H1 (cell line): ENCODE measurements at regions not wholly inside any gene's neighbourhood (a gene's known extent, or its start where the extent isn't known, plus 50 kb on each side); places are given as distances from the start of the nearest gene placed in this dataset.

ENCODE experiments used
- CTCF ChIA-PET: fragments of 300-600 bp; sonication (Branson Sonifier 250); formaldehyde crosslinking; loops from one replicate; lab custom pipeline; 2021; ENCODE audit not compliant: partially characterized antibody; lab: Charles Lee
- POLR2A ChIA-PET: fragments of 300-600 bp; sonication (Branson Sonifier 250); formaldehyde crosslinking; loops from one replicate; lab custom pipeline; 2021; ENCODE audit warnings: inconsistent platforms; ENCODE audit not compliant: partially characterized antibody; lab: Charles Lee
- DNase-seq, 2 experiments: peaks; one replicate each; pipeline versions ENCODE4 v3.0.0 to v3.0.0-alpha.2; 2010 to 2022; ENCODE audit warnings: low spot score in 2 of 2, low read depth in 1 of 2, mixed read lengths in 1 of 2
- FAIRE-seq: peaks from 2 replicates; lab custom pipeline; 2011; peaks lifted over from hg19 to GRCh38; lab: Jason Lieb, UNC
- H2AFZ ChIP-seq: 2 replicates; pipeline ENCODE4 v1.8.1; 2012; ENCODE audit warnings: low read length, inconsistent platforms
- H2AK5ac ChIP-seq: 2 replicates; pipeline ENCODE4 v1.6.1; 2013; ENCODE audit warnings: low read depth, low read length
- H2BK120ac ChIP-seq: replicated peaks from 2 replicates; pipeline ENCODE3; 2013; ENCODE audit warnings: low read depth, low read length, inconsistent platforms
- H2BK12ac ChIP-seq: 2 replicates; pipeline ENCODE4 v1.6.1; 2013; ENCODE audit warnings: low read depth, low read length
- H2BK15ac ChIP-seq: 2 replicates; pipeline ENCODE4 v1.6.1; 2013; ENCODE audit warnings: low read length
- H2BK20ac ChIP-seq: 2 replicates; pipeline ENCODE4 v1.6.1; 2013; ENCODE audit warnings: low read length
- H2BK5ac ChIP-seq: 2 replicates; pipeline ENCODE4 v1.6.1; 2013; ENCODE audit warnings: low read depth, low read length
- H3K14ac ChIP-seq: 2 replicates; pipeline ENCODE4 v1.6.1; 2013; ENCODE audit warnings: inconsistent platforms; ENCODE audit not compliant: insufficient read length
- H3K18ac ChIP-seq: 2 replicates; pipeline ENCODE4 v1.6.1; 2013; ENCODE audit warnings: low read length; ENCODE audit errors: extremely low read depth
- H3K23ac ChIP-seq: 2 replicates; pipeline ENCODE4 v1.6.1; 2013; ENCODE audit warnings: inconsistent platforms; ENCODE audit not compliant: insufficient read length
- H3K23me2 ChIP-seq: 2 replicates; pipeline ENCODE4 v1.6.1; 2013; ENCODE audit warnings: low read depth, low read length
- H3K27ac ChIP-seq: 2 replicates; pipeline ENCODE4 v1.6.1; 2011; ENCODE audit warnings: low read depth, low read length, inconsistent platforms
- H3K27me3 ChIP-seq, 4 experiments: replicated peaks in 1 of 4; 1 replicate in 1 of 4; 2 replicates in 3 of 4; pipeline versions ENCODE4 v1.6.1 to v1.8.1; 2011 to 2013; ENCODE audit warnings: low read length in 3 of 4, mild to moderate bottlenecking in 3 of 4, inconsistent platforms in 2 of 4, mixed read lengths in 2 of 4, moderate library complexity in 1 of 4; ENCODE audit not compliant: control insufficient read depth in 3 of 4, insufficient read depth in 3 of 4; ENCODE audit errors: extremely low read depth in 1 of 4
- H3K36me3 ChIP-seq, 4 experiments: 2 replicates each; pipeline versions ENCODE4 v1.6.1 to v1.8.1; 2011 to 2013; ENCODE audit warnings: mild to moderate bottlenecking in 4 of 4, low read length in 3 of 4, moderate library complexity in 2 of 4, control low read depth in 1 of 4, inconsistent platforms in 1 of 4; ENCODE audit not compliant: insufficient read depth in 4 of 4, control insufficient read depth in 2 of 4
- H3K4ac ChIP-seq: replicated peaks from 2 replicates; pipeline ENCODE3; 2013; ENCODE audit warnings: low read length, low read depth, mixed read lengths, inconsistent platforms; ENCODE audit not compliant: insufficient read length
- H3K4me1 ChIP-seq, 4 experiments: replicated peaks in 1 of 4; 1 replicate in 1 of 4; 2 replicates in 3 of 4; pipeline versions ENCODE4 v1.6.1 to v1.8.1; 2011 to 2013; ENCODE audit warnings: low read length in 3 of 4, inconsistent platforms in 2 of 4, mixed read lengths in 1 of 4; ENCODE audit not compliant: insufficient read depth in 4 of 4, control insufficient read depth in 3 of 4
- H3K4me2 ChIP-seq, 2 experiments: 2 replicates each; pipeline versions ENCODE4 v1.6.1 to v1.8.1; 2011 to 2013; ENCODE audit warnings: low read depth in 2 of 2, low read length in 2 of 2, control low read depth in 1 of 2, inconsistent platforms in 1 of 2, mild to moderate bottlenecking in 1 of 2; ENCODE audit not compliant: insufficient read depth in 1 of 2
- H3K4me3 ChIP-seq, 4 experiments: fragments of 200-600, 300-600 bp in 1 of 4; sonication (generic), shearing (Covaris generic), sonication (Bioruptor Twin) in 1 of 4; 2 replicates each; pipeline versions ENCODE4 v1.5.1 to v1.8.1; 2011 to 2016; ENCODE audit warnings: low read length in 4 of 4, low read depth in 3 of 4, control low read depth in 2 of 4, inconsistent platforms in 2 of 4, mild to moderate bottlenecking in 2 of 4, mixed read lengths in 1 of 4, moderate library complexity in 1 of 4; ENCODE audit not compliant: insufficient read depth in 2 of 4; ENCODE audit errors: extremely low read depth in 1 of 4
- H3K56ac ChIP-seq: replicated peaks from 2 replicates; pipeline ENCODE3; 2013; ENCODE audit warnings: low read depth, mild to moderate bottlenecking, mixed read lengths, low read length, inconsistent platforms; ENCODE audit not compliant: insufficient read length
- H3K79me1 ChIP-seq: 2 replicates; pipeline ENCODE4 v1.6.1; 2013; ENCODE audit warnings: low read depth, low read length, control low read depth
- H3K79me2 ChIP-seq, 2 experiments: 2 replicates each; pipeline versions ENCODE4 v1.6.1 to v1.8.1; 2012 to 2013; ENCODE audit warnings: low read length in 2 of 2, mild to moderate bottlenecking in 2 of 2, inconsistent platforms in 1 of 2; ENCODE audit not compliant: insufficient read depth in 2 of 2, control insufficient read depth in 1 of 2
- H3K9ac ChIP-seq, 4 experiments: replicated peaks in 1 of 4; 1 replicate in 1 of 4; 2 replicates in 3 of 4; pipeline versions ENCODE4 v1.6.1 to v1.8.1; 2011 to 2013; ENCODE audit warnings: low read depth in 3 of 4, low read length in 3 of 4, control low read depth in 2 of 4, mild to moderate bottlenecking in 2 of 4, moderate library complexity in 2 of 4, inconsistent platforms in 1 of 4; ENCODE audit errors: extremely low read depth in 1 of 4
- H3K9me3 ChIP-seq, 2 experiments: 2 replicates each; pipeline versions ENCODE4 v1.6.1 to v1.8.1; 2012 to 2013; ENCODE audit warnings: mild to moderate bottlenecking in 2 of 2, moderate library complexity in 2 of 2, control low read depth in 1 of 2, inconsistent platforms in 1 of 2, low read depth in 1 of 2, low read length in 1 of 2, mixed read lengths in 1 of 2; ENCODE audit not compliant: insufficient read depth in 2 of 2
- H4K20me1 ChIP-seq, 2 experiments: replicated peaks in 1 of 2; 2 replicates each; pipeline versions ENCODE3 to v1.8.1; 2011 to 2013; ENCODE audit warnings: inconsistent platforms in 2 of 2, low read length in 2 of 2, mild to moderate bottlenecking in 1 of 2; ENCODE audit not compliant: insufficient read depth in 2 of 2, control insufficient read depth in 1 of 2
- H4K5ac ChIP-seq: 2 replicates; pipeline ENCODE4 v1.6.1; 2013; ENCODE audit warnings: low read length, low read depth, mixed read lengths, inconsistent platforms; ENCODE audit not compliant: insufficient read length
- H4K8ac ChIP-seq: 2 replicates; pipeline ENCODE4 v1.8.0; 2013; ENCODE audit warnings: mild to moderate bottlenecking, moderate library complexity, low read length, inconsistent platforms; ENCODE audit not compliant: insufficient read depth; ENCODE audit errors: extremely low read depth
- H4K91ac ChIP-seq: replicated peaks from 2 replicates; pipeline ENCODE3; 2013; ENCODE audit warnings: low read length, mixed read lengths, inconsistent platforms; ENCODE audit not compliant: insufficient read length
- SP4 ChIP-seq: IDR thresholded peaks from 2 replicates; pipeline ENCODE4 v1.6.1; 2012; ENCODE audit warnings: low read length, inconsistent platforms
- WGBS, 2 experiments: shearing (Covaris generic) in 1 of 2; methylation state at CpG; one replicate each; pipeline versions ENCODE4 v1.1.6 to v1.1.7; 2013 to 2015; ENCODE audit warnings: low lambda C conversion rate in 2 of 2, mixed read lengths in 2 of 2, inconsistent platforms in 1 of 2, low coverage in 1 of 2, missing lambda C conversion rate in 1 of 2; ENCODE audit not compliant: insufficient replicate concordance in 2 of 2, insufficient coverage in 1 of 2, insufficient read length in 1 of 2; ENCODE audit errors: extremely low coverage in 1 of 2, missing lambda C conversion rate in 1 of 2; 5-methylcytosine and 5-hydroxymethylcytosine counted together

GRCh38 chr3:188104050-188104449, 49.9 kb upstream of the LPP start:
- H4K5ac ChIP-seq, result no peak overlapping the region
- H3K79me2 ChIP-seq, result no peaks in the 10 kb centered on the region
- H3K4me1 ChIP-seq, result peaks cover 0 to 3% (median 0%) of the 10 kb centered on the region in 4 experiments; a peak in 2 of 7 replicates
- H2AFZ ChIP-seq, result no peak overlapping the region
- H3K56ac ChIP-seq, result no peak overlapping the region
- H2BK15ac ChIP-seq, result no peak overlapping the region
- WGBS, 2 experiments, result 90% methylated on average over 5 of the region's 5 CpGs; no CpG with 5 or more reads in 1 of the 2 experiments
- H3K27me3 ChIP-seq, result no peaks in the 10 kb centered on the region; a peak in 1 of 7 replicates
- no peak overlapping the region for H3K27ac ChIP-seq
- no peak overlapping the region for H3K23ac ChIP-seq
- no peak overlapping the region for H3K18ac ChIP-seq
- H4K91ac ChIP-seq, result no peak overlapping the region
- no peak overlapping the region for H3K4ac ChIP-seq
- no peak overlapping the region for H2AK5ac ChIP-seq
- H3K4me2 ChIP-seq, result no peak overlapping the region
- no peak overlapping the region for H3K9ac ChIP-seq
- POLR2A ChIA-PET, result interaction anchor here (0.7 kb wide), 1 partner anchor 26 kb away, joined by 3 read pairs; no protein-coding TSS in a partner anchor
- H2BK120ac ChIP-seq, result no peak overlapping the region
- H3K9me3 ChIP-seq, result no peaks in the 10 kb centered on the region
- H3K14ac ChIP-seq, result no peak overlapping the region
- no peak for DNase-seq
- H3K4me3 ChIP-seq, result no peak overlapping the region
- no peak overlapping the region for H2BK12ac ChIP-seq
- H2BK5ac ChIP-seq, result no peak overlapping the region
- CTCF ChIA-PET, result interaction anchor here (0.9 kb wide), 1 partner anchor 10 kb away, joined by 5 read pairs; no protein-coding TSS in a partner anchor
- H3K23me2 ChIP-seq, result no peaks in the 10 kb centered on the region
- no peak for FAIRE-seq
- H4K20me1 ChIP-seq, result no peaks in the 10 kb centered on the region
- no peaks in the 10 kb centered on the region for H3K79me1 ChIP-seq
- H3K36me3 ChIP-seq, result no peaks in the 10 kb centered on the region
- no peak overlapping the region for H2BK20ac ChIP-seq
- no peak overlapping the region for H4K8ac ChIP-seq
- TF ChIP-seq SP4, result no peak
